H9 (cell line): ENCODE measurements at regions not wholly inside any gene's neighbourhood (a gene's known extent, or its start where the extent isn't known, plus 50 kb on each side); places are given as distances from the start of the nearest gene placed in this dataset.

Source experiments
- DNase-seq: peaks from one replicate; pipeline ENCODE4 v3.0.0-alpha.2; 2017
- H2AFZ ChIP-seq: one replicate; pipeline ENCODE4 v1.6.1; 2013; ENCODE audit warnings: mild to moderate bottlenecking, low read length, control low read depth, moderate library complexity
- H2AK5ac ChIP-seq: 2 replicates; pipeline ENCODE4 v1.6.1; 2013; ENCODE audit warnings: low read length, control low read depth, mixed read lengths; ENCODE audit not compliant: insufficient read length
- H2BK120ac ChIP-seq: one replicate; pipeline ENCODE4 v1.6.1; 2013; ENCODE audit warnings: low read depth, mild to moderate bottlenecking, low read length, control low read depth, inconsistent platforms; ENCODE audit not compliant: poor library complexity, severe bottlenecking
- H2BK12ac ChIP-seq: 2 replicates; pipeline ENCODE4 v1.6.1; 2013; ENCODE audit warnings: low read length, control low read depth, mixed read lengths, low read depth; ENCODE audit not compliant: insufficient read length
- H2BK15ac ChIP-seq: 2 replicates; pipeline ENCODE4 v1.6.1; 2013; ENCODE audit warnings: low read depth, low read length, control low read depth
- H2BK20ac ChIP-seq: one replicate; pipeline ENCODE4 v1.6.1; 2013; ENCODE audit warnings: low read depth, mild to moderate bottlenecking, low read length, control low read depth, inconsistent platforms; ENCODE audit not compliant: poor library complexity, severe bottlenecking
- H2BK5ac ChIP-seq: 2 replicates; pipeline ENCODE4 v1.6.1; 2013; ENCODE audit warnings: low read length, control low read depth, mixed read lengths; ENCODE audit not compliant: insufficient read length
- H3K14ac ChIP-seq: 2 replicates; pipeline ENCODE4 v1.6.1; 2013; ENCODE audit warnings: low read length, control low read depth; ENCODE audit not compliant: insufficient read depth
- H3K18ac ChIP-seq: 2 replicates; pipeline ENCODE4 v1.6.1; 2013; ENCODE audit warnings: low read depth, mild to moderate bottlenecking, mixed read lengths, low read length, control low read depth; ENCODE audit not compliant: insufficient read length
- H3K23ac ChIP-seq: 2 replicates; pipeline ENCODE4 v1.6.1; 2013; ENCODE audit warnings: low read length, control low read depth, mixed read lengths, low read depth; ENCODE audit not compliant: insufficient read length
- H3K23me2 ChIP-seq: 2 replicates; pipeline ENCODE4 v1.6.1; 2013; ENCODE audit warnings: low read depth, mild to moderate bottlenecking, mixed read lengths, low read length, control low read depth; ENCODE audit not compliant: insufficient read length, poor library complexity, severe bottlenecking
- H3K27ac ChIP-seq: 2 replicates; pipeline ENCODE4 v1.5.1; 2013; ENCODE audit warnings: low read length, control low read depth, mixed read lengths, low read depth; ENCODE audit not compliant: insufficient read length
- H3K27me3 ChIP-seq: 2 replicates; pipeline ENCODE4 v1.6.1; 2013; ENCODE audit warnings: low read length, control low read depth, inconsistent platforms; ENCODE audit not compliant: insufficient read depth
- H3K4ac ChIP-seq: 2 replicates; pipeline ENCODE4 v1.6.1; 2013; ENCODE audit warnings: low read depth, mild to moderate bottlenecking, control low read depth, inconsistent platforms, low read length, moderate library complexity
- H3K4me1 ChIP-seq: 2 replicates; pipeline ENCODE4 v1.6.1; 2013; ENCODE audit warnings: low read length, control low read depth, inconsistent platforms; ENCODE audit not compliant: insufficient read depth
- H3K4me2 ChIP-seq: 2 replicates; pipeline ENCODE4 v1.6.1; 2013; ENCODE audit warnings: low read length, control low read depth, mixed read lengths; ENCODE audit not compliant: insufficient read length, insufficient read depth
- H3K56ac ChIP-seq: 2 replicates; pipeline ENCODE4 v1.6.1; 2013; ENCODE audit warnings: low read depth, mild to moderate bottlenecking, mixed read lengths, low read length, control low read depth; ENCODE audit not compliant: insufficient read length
- H3K79me1 ChIP-seq: 2 replicates; pipeline ENCODE4 v1.6.1; 2013; ENCODE audit warnings: low read depth, mild to moderate bottlenecking, moderate library complexity, low read length, control low read depth, inconsistent platforms; ENCODE audit not compliant: insufficient read depth, poor library complexity, severe bottlenecking
- H3K79me2 ChIP-seq: 2 replicates; pipeline ENCODE4 v1.6.1; 2013; ENCODE audit warnings: low read length, control low read depth, inconsistent platforms; ENCODE audit not compliant: insufficient read depth
- H3K9ac ChIP-seq: 2 replicates; pipeline ENCODE4 v1.6.1; 2013; ENCODE audit warnings: low read length, control low read depth, mixed read lengths; ENCODE audit not compliant: insufficient read length; ENCODE audit errors: extremely low read depth
- H3K9me3 ChIP-seq: one replicate; pipeline ENCODE4 v1.6.1; 2013; ENCODE audit warnings: low read depth, low read length, inconsistent platforms; ENCODE audit not compliant: control insufficient read depth
- H3T11ph ChIP-seq: one replicate; pipeline ENCODE4 v1.6.1; 2013; ENCODE audit warnings: mild to moderate bottlenecking, low read length, control low read depth, inconsistent platforms
- H4K20me1 ChIP-seq: one replicate; pipeline ENCODE4 v1.6.1; 2013; ENCODE audit not compliant: control insufficient read depth, insufficient read length, insufficient read depth
- H4K5ac ChIP-seq: 2 replicates; pipeline ENCODE4 v1.6.1; 2013; ENCODE audit warnings: low read depth, mild to moderate bottlenecking, mixed read lengths, low read length, control low read depth; ENCODE audit not compliant: insufficient read length
- H4K8ac ChIP-seq: replicated peaks from 2 replicates; pipeline ENCODE4 v1.6.1; 2013; ENCODE audit warnings: low read length, control low read depth, mixed read lengths, low read depth; ENCODE audit not compliant: insufficient read length
- H4K91ac ChIP-seq: 2 replicates; pipeline ENCODE4 v1.6.1; 2013; ENCODE audit warnings: low read depth, mild to moderate bottlenecking, moderate library complexity, mixed read lengths, low read length, control low read depth; ENCODE audit not compliant: insufficient read length
- H3K27ac Mint-ChIP-seq, 3 experiments: 2 replicates in 2 of 3; 3 replicates in 1 of 3; pipeline ENCODE4 v1.8.0; 2020 to 2021; ENCODE audit warnings: mixed read lengths in 3 of 3, mild to moderate bottlenecking in 1 of 3, moderate library complexity in 1 of 3
- H3K27me3 Mint-ChIP-seq: 2 replicates; pipeline ENCODE4 v1.8.0; 2021; ENCODE audit warnings: low read depth, mild to moderate bottlenecking, moderate library complexity, mixed read lengths
- H3K36me3 Mint-ChIP-seq, 3 experiments: 2 replicates in 2 of 3; 3 replicates in 1 of 3; pipeline ENCODE4 v1.8.0; 2020 to 2021; ENCODE audit warnings: low read depth in 3 of 3, mixed read lengths in 3 of 3; ENCODE audit not compliant: insufficient read depth in 1 of 3
- H3K4me1 Mint-ChIP-seq, 2 experiments: 2 replicates each; pipeline ENCODE4 v1.8.0; 2020; ENCODE audit warnings: mixed read lengths in 2 of 2
- H3K4me3 Mint-ChIP-seq, 2 experiments: 2 replicates in 1 of 2; 3 replicates in 1 of 2; pipeline ENCODE4 v1.8.0; 2020 to 2021; ENCODE audit warnings: mild to moderate bottlenecking in 2 of 2, mixed read lengths in 2 of 2, moderate library complexity in 1 of 2
- H3K9me3 Mint-ChIP-seq, 2 experiments: 2 replicates in 1 of 2; 3 replicates in 1 of 2; pipeline ENCODE4 v1.8.0; 2020; ENCODE audit warnings: mild to moderate bottlenecking in 2 of 2, mixed read lengths in 2 of 2, moderate library complexity in 1 of 2
- WGBS: extraction: QIAGEN DNeasy Blood & Tissue Kit; methylation state at CpG from one replicate; pipeline ENCODE4 v1.1.7; 2013; ENCODE audit warnings: missing lambda C conversion rate, low lambda C conversion rate, mixed read lengths; ENCODE audit not compliant: insufficient read length; ENCODE audit errors: extremely low coverage; 5-methylcytosine and 5-hydroxymethylcytosine counted together
- TF ChIP-seq, protein P1 (sequence below): fragments of 200-600 bp; sonication (generic); conservative IDR thresholded peaks from 3 replicates; pipeline ENCODE4 v1.8.0; 2021; ENCODE audit warnings: antibody characterized with exemption, mild to moderate bottlenecking

DNA sequence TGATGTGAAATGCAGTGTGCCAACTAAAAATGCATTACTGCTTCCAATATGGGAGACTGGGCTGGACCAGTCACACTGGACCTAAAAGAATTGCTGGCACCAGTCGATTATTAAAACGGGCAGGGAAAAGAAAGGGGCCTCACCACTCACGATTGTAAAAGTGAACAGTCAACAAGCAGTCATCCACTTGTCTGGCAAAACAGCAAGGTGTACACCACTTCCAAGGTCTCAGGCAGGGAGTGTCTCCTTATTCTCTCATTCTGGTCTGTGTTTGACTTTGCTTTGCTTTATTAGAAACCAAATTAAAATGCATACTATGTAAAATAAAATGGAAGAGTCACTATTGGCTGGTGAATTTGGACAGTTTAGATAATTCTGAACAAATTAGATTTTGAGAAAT lies 57.8 kb upstream of the TRPM3 start:
- Mint-ChIP-seq H3K27ac (no peak overlapping the region), H3K27me3 (no peaks in the 10 kb centered on the region), H3K4me1 (peaks cover 5% of the 10 kb centered on the region in 2 experiments; a peak in 3 of 4 replicates), H3K4me3 (no peak overlapping the region), H3K9me3 (no peaks in the 10 kb centered on the region), H3K36me3 (no peaks in the 10 kb centered on the region)
- Histone ChIP-seq H2AK5ac (no peak overlapping the region), H3K23ac (no peak overlapping the region), H4K91ac (no peak overlapping the region), H4K5ac (no peak overlapping the region), H3K4ac (no peak overlapping the region), H3K56ac (no peak overlapping the region), H3K79me2 (0 out of 2 replicates have a peak, but pooled peaks cover 2% of the 10 kb centered on the region), H3K4me2 (no peak overlapping the region), H2BK5ac (no peak overlapping the region), H2BK12ac (no peak overlapping the region), H3K27ac (no peak overlapping the region), H3K9ac (no peak overlapping the region), H3K4me1 (no peaks in the 10 kb centered on the region), H2BK15ac (no peak overlapping the region), H3T11ph (no peak overlapping the region), H4K8ac (no peak overlapping the region), H3K9me3 (no peaks in the 10 kb centered on the region), H2BK120ac (no peak overlapping the region), H3K23me2 (no peaks in the 10 kb centered on the region), H3K79me1 (no peaks in the 10 kb centered on the region), H4K20me1 (no peaks in the 10 kb centered on the region), H3K18ac (no peak overlapping the region), H3K27me3 (no peaks in the 10 kb centered on the region), H2BK20ac (no peak overlapping the region), H2AFZ (no peak overlapping the region), H3K14ac (no peak overlapping the region)
- TF ChIP-seq, protein P1, sequence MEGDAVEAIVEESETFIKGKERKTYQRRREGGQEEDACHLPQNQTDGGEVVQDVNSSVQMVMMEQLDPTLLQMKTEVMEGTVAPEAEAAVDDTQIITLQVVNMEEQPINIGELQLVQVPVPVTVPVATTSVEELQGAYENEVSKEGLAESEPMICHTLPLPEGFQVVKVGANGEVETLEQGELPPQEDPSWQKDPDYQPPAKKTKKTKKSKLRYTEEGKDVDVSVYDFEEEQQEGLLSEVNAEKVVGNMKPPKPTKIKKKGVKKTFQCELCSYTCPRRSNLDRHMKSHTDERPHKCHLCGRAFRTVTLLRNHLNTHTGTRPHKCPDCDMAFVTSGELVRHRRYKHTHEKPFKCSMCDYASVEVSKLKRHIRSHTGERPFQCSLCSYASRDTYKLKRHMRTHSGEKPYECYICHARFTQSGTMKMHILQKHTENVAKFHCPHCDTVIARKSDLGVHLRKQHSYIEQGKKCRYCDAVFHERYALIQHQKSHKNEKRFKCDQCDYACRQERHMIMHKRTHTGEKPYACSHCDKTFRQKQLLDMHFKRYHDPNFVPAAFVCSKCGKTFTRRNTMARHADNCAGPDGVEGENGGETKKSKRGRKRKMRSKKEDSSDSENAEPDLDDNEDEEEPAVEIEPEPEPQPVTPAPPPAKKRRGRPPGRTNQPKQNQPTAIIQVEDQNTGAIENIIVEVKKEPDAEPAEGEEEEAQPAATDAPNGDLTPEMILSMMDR: no peak
- WGBS: no CpG with 5 or more reads among the region's 3 CpGs
- no peak for DNase-seq
